HCT116 (cell line): ENCODE measurements at regions not wholly inside any gene's neighbourhood (a gene's known extent, or its start where the extent isn't known, plus 50 kb on each side); places are given as distances from the start of the nearest gene placed in this dataset.

Experiments used
- CTCF ChIP-seq, 3 experiments: fragments of 200-600 bp in 1 of 3; sonication (generic) in 1 of 3; IDR thresholded peaks in 2 of 3; conservative IDR thresholded peaks in 1 of 3; 2 replicates each; pipeline ENCODE4 v1.5.1; 2012 to 2017; ENCODE audit warnings: low read depth in 2 of 3, low read length in 2 of 3, antibody characterized with exemption in 1 of 3, borderline replicate concordance in 1 of 3, control low read depth in 1 of 3, mild to moderate bottlenecking in 1 of 3, mixed read lengths in 1 of 3, mixed run types in 1 of 3, moderate library complexity in 1 of 3; ENCODE audit not compliant: insufficient read depth in 1 of 3
- EGR1 ChIP-seq: IDR thresholded peaks from 2 replicates; pipeline ENCODE4 v1.6.1; 2012; ENCODE audit warnings: low read depth
- EZH2 ChIP-seq: fragments of 200-600 bp; sonication (generic); IDR thresholded peaks from 2 replicates; pipeline ENCODE4 v1.6.1; 2017; ENCODE audit warnings: antibody characterized with exemption, mixed run types
- EZH2phosphoT487 ChIP-seq: fragments of 200-600 bp; IDR thresholded peaks from 2 replicates; pipeline ENCODE4 v1.6.1; 2018; ENCODE audit warnings: antibody characterized with exemption, borderline replicate concordance
- FOSL1 ChIP-seq: IDR thresholded peaks from 2 replicates; pipeline ENCODE4 v1.6.1; 2012; ENCODE audit warnings: low read depth
- POLR2A ChIP-seq: IDR thresholded peaks from 2 replicates; pipeline ENCODE4 v1.7.0; 2011; ENCODE audit warnings: borderline replicate concordance; ENCODE audit not compliant: insufficient read depth, insufficient read length; ENCODE audit errors: extremely low read depth
- POLR2AphosphoS5 ChIP-seq: IDR thresholded peaks from 2 replicates; pipeline ENCODE4 v1.6.1; 2011; ENCODE audit warnings: mild to moderate bottlenecking, low read depth, low read length, moderate library complexity
- RAD21 ChIP-seq: IDR thresholded peaks from 2 replicates; pipeline ENCODE4 v1.6.1; 2012; ENCODE audit warnings: low read depth, mild to moderate bottlenecking
- SP1 ChIP-seq: IDR thresholded peaks from 2 replicates; pipeline ENCODE4 v1.6.1; 2012; ENCODE audit warnings: low read depth
- SRF ChIP-seq: IDR thresholded peaks from 2 replicates; pipeline ENCODE4 v1.6.1; 2012; ENCODE audit warnings: low read depth
- YY1 ChIP-seq: IDR thresholded peaks from 2 replicates; pipeline ENCODE4 v1.6.1; 2011; ENCODE audit warnings: low read length, low read depth, moderate library complexity, mild to moderate bottlenecking; ENCODE audit not compliant: insufficient replicate concordance; ENCODE audit errors: extremely low read depth
- TF ChIP-seq, protein P1 (sequence below): IDR thresholded peaks from 2 replicates; pipeline ENCODE4 v1.6.1; 2012; ENCODE audit warnings: low read depth
- TF ChIP-seq, protein P2 (sequence below): IDR thresholded peaks from 2 replicates; pipeline ENCODE4 v1.6.1; 2012

DNA sequence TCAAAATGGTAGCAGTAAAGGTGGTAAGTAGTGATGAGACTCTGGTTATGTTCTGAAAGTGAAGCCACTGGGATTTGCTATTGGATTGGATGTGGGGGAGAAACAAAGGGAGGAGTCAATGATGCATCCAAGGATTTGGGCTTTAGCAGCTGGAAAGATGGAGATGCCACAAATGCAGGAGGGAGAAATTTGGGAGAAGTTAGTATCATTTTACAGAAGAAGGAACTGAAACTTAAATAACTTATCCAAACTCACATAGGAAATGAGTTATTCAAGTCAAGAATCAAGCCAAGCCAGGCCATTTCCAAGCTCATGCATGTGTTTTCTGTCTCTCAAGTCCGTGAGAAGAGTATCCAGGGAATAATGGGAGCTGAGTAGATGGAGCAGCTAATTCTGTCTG lies 155.1 kb upstream of the TNFAIP3 start:
- no peak for TF ChIP-seq CTCF (IDR thresholded peaks at IDR 0.05 in 2 of 3, conservative IDR thresholded peaks at IDR 0.05 in 1 of 3; ENCODE audit: borderline replicate concordance in 1 of 3, insufficient read depth in 1 of 3, low read depth in 2 of 3, low read length in 2 of 3)
- TF ChIP-seq EZH2, result no peak
- TF ChIP-seq POLR2AphosphoS5, result no peak
- TF ChIP-seq, protein P1, sequence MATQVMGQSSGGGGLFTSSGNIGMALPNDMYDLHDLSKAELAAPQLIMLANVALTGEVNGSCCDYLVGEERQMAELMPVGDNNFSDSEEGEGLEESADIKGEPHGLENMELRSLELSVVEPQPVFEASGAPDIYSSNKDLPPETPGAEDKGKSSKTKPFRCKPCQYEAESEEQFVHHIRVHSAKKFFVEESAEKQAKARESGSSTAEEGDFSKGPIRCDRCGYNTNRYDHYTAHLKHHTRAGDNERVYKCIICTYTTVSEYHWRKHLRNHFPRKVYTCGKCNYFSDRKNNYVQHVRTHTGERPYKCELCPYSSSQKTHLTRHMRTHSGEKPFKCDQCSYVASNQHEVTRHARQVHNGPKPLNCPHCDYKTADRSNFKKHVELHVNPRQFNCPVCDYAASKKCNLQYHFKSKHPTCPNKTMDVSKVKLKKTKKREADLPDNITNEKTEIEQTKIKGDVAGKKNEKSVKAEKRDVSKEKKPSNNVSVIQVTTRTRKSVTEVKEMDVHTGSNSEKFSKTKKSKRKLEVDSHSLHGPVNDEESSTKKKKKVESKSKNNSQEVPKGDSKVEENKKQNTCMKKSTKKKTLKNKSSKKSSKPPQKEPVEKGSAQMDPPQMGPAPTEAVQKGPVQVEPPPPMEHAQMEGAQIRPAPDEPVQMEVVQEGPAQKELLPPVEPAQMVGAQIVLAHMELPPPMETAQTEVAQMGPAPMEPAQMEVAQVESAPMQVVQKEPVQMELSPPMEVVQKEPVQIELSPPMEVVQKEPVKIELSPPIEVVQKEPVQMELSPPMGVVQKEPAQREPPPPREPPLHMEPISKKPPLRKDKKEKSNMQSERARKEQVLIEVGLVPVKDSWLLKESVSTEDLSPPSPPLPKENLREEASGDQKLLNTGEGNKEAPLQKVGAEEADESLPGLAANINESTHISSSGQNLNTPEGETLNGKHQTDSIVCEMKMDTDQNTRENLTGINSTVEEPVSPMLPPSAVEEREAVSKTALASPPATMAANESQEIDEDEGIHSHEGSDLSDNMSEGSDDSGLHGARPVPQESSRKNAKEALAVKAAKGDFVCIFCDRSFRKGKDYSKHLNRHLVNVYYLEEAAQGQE, result no peak
- TF ChIP-seq RAD21, result no peak
- no peak for TF ChIP-seq POLR2A
- TF ChIP-seq FOSL1, result no peak
- TF ChIP-seq EZH2phosphoT487, result no peak
- TF ChIP-seq YY1, result no peak
- no peak for TF ChIP-seq SP1
- TF ChIP-seq, protein P2, sequence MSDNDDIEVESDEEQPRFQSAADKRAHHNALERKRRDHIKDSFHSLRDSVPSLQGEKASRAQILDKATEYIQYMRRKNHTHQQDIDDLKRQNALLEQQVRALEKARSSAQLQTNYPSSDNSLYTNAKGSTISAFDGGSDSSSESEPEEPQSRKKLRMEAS, result no peak
- TF ChIP-seq EGR1, result no peak
- TF ChIP-seq SRF, result no peak
